HG03095 (cell line): ENCODE measurements at regions not wholly inside any gene's neighbourhood (a gene's known extent, or its start where the extent isn't known, plus 50 kb on each side); places are given as distances from the start of the nearest gene placed in this dataset.

Experiments
- ATAC-seq: cut with Tn5 transposase; IDR thresholded peaks from one replicate; pipeline ENCODE4 v1.9.1; 2021; ENCODE audit warnings: moderate library complexity; ENCODE audit not compliant: unreplicated experiment

- no peak for ATAC-seq
These were observed 179.7 kb downstream of the ST6GAL2 start for GRCh38 chr2:106706283-106706682.

GRCh38 chr2:106708209-106708608 is 177.8 kb downstream of the ST6GAL2 start:
- ATAC-seq: no peak

- ATAC-seq: no peak
These were observed 176.7 kb downstream of the ST6GAL2 start for GRCh38 chr2:106709229-106709628.

- ATAC-seq: no peak
These were observed 166.7 kb downstream of the ST6GAL2 start for GRCh38 chr2:106719222-106719621.

- no peak for ATAC-seq
These were observed 165.9 kb downstream of the ST6GAL2 start for GRCh38 chr2:106720026-106720425.

GRCh38 chr2:106724301-106724794 is 161.6 kb downstream of the ST6GAL2 start:
- ATAC-seq: no peak

GRCh38 chr2:106734165-106734564 is 151.8 kb downstream of the ST6GAL2 start:
- ATAC-seq: no peak

GRCh38 chr2:106735807-106736206 is 150.2 kb downstream of the ST6GAL2 start:
- no peak for ATAC-seq

GRCh38 chr2:106736221-106736620 is 149.7 kb downstream of the ST6GAL2 start:
- ATAC-seq: no peak

GRCh38 chr2:106745468-106745867 is 140.5 kb downstream of the ST6GAL2 start:
- ATAC-seq: no peak

GRCh38 chr2:106749823-106750222 is 136.1 kb downstream of the ST6GAL2 start:
- no peak for ATAC-seq
